OCI-LY1 (cell line): ENCODE measurements at regions not wholly inside any gene's neighbourhood (a gene's known extent, or its start where the extent isn't known, plus 50 kb on each side); places are given as distances from the start of the nearest gene placed in this dataset.

Experiments used
- H2AFZ ChIP-seq: fragments of 200-600 bp; sonication (generic), shearing (Covaris generic); 2 replicates; pipeline ENCODE4 v1.6.0; 2014; ENCODE audit warnings: antibody characterized with exemption, mild to moderate bottlenecking, low read length
- H3F3A ChIP-seq: fragments of 200-600 bp; sonication (generic), shearing (Covaris generic); 2 replicates; pipeline ENCODE4 v1.6.0; 2014; ENCODE audit warnings: mild to moderate bottlenecking, antibody characterized with exemption, low read length, moderate library complexity; ENCODE audit not compliant: insufficient read depth
- H3K27ac ChIP-seq: fragments of 200-600 bp; sonication (generic); 2 replicates; pipeline ENCODE4 v1.5.1; 2014; ENCODE audit warnings: low read length, mixed run types, mild to moderate bottlenecking, low read depth; ENCODE audit not compliant: poor library complexity, severe bottlenecking
- H3K27me3 ChIP-seq: fragments of 200-600 bp; sonication (generic); 2 replicates; pipeline ENCODE4 v1.6.0; 2014; ENCODE audit warnings: antibody characterized with exemption, mild to moderate bottlenecking, low read length, moderate library complexity; ENCODE audit not compliant: insufficient read depth
- H3K36me3 ChIP-seq: fragments of 200-600 bp; sonication (generic); 2 replicates; pipeline ENCODE4 v1.6.1; 2014; ENCODE audit warnings: mild to moderate bottlenecking, antibody characterized with exemption, low read length, moderate library complexity, mixed read lengths; ENCODE audit not compliant: insufficient read depth
- H3K4me1 ChIP-seq: fragments of 200-600 bp; sonication (generic); 2 replicates; pipeline ENCODE4 v1.5.1; 2014; ENCODE audit warnings: mild to moderate bottlenecking, low read length, moderate library complexity; ENCODE audit not compliant: insufficient read depth, severe bottlenecking
- H3K4me2 ChIP-seq: fragments of 200-600 bp; sonication (generic), shearing (Covaris generic); 2 replicates; pipeline ENCODE4 v1.6.1; 2014; ENCODE audit warnings: low read length
- H3K4me3 ChIP-seq: fragments of 200-600 bp; sonication (generic); 2 replicates; pipeline ENCODE4 v1.5.1; 2014; ENCODE audit warnings: low read length, low read depth, mild to moderate bottlenecking, mixed read lengths; ENCODE audit not compliant: poor library complexity, severe bottlenecking
- H3K79me2 ChIP-seq: fragments of 200-600 bp; shearing (Covaris generic); 2 replicates; pipeline ENCODE4 v1.6.1; 2016; ENCODE audit warnings: mixed run types, low read length, mixed read lengths; ENCODE audit not compliant: insufficient read depth
- H3K9ac ChIP-seq: fragments of 200-600 bp; sonication (generic), shearing (Covaris generic); 2 replicates; pipeline ENCODE4 v1.6.1; 2014; ENCODE audit warnings: mild to moderate bottlenecking, low read length, mixed read lengths
- H3K9me2 ChIP-seq: fragments of 200-600 bp; sonication (generic), shearing (Covaris generic); 2 replicates; pipeline ENCODE4 v1.6.1; 2014; ENCODE audit warnings: low read depth, mild to moderate bottlenecking, low read length, mixed read lengths
- H3K9me3 ChIP-seq: fragments of 200-600 bp; shearing (Covaris generic); 2 replicates; pipeline ENCODE4 v1.6.1; 2014; ENCODE audit warnings: low read length, mixed read lengths
- H4K20me1 ChIP-seq: fragments of 200-600 bp; sonication (generic), shearing (Covaris generic); 2 replicates; pipeline ENCODE4 v1.6.0; 2016; ENCODE audit warnings: mild to moderate bottlenecking, low read length; ENCODE audit not compliant: insufficient read depth
- EZH2 ChIP-seq: fragments of 200-600 bp; sonication (generic), shearing (Covaris generic); IDR thresholded peaks from 2 replicates; pipeline ENCODE4 v1.8.0; 2017; ENCODE audit warnings: borderline replicate concordance, mixed run types, mild to moderate bottlenecking, antibody characterized with exemption, low read length, moderate library complexity, mixed read lengths
- TF ChIP-seq, protein P1 (sequence below): fragments of 200-600 bp; sonication (generic), shearing (Covaris generic); IDR thresholded peaks from 2 replicates; pipeline ENCODE4 v1.5.1; 2017; ENCODE audit warnings: mild to moderate bottlenecking, antibody characterized with exemption, low read length, moderate library complexity, mixed read lengths

- no peak overlapping the region for H2AFZ ChIP-seq
- H3K27ac ChIP-seq, result no peak overlapping the region
- no peaks in the 10 kb centered on the region for H3K79me2 ChIP-seq
- H3K9me2 ChIP-seq, result no peaks in the 10 kb centered on the region
- H3K36me3 ChIP-seq, result no peaks in the 10 kb centered on the region
- no peak overlapping the region for H3K4me3 ChIP-seq
- no peaks in the 10 kb centered on the region for H3K9me3 ChIP-seq
- H4K20me1 ChIP-seq, result no peaks in the 10 kb centered on the region
- TF ChIP-seq, protein P1, sequence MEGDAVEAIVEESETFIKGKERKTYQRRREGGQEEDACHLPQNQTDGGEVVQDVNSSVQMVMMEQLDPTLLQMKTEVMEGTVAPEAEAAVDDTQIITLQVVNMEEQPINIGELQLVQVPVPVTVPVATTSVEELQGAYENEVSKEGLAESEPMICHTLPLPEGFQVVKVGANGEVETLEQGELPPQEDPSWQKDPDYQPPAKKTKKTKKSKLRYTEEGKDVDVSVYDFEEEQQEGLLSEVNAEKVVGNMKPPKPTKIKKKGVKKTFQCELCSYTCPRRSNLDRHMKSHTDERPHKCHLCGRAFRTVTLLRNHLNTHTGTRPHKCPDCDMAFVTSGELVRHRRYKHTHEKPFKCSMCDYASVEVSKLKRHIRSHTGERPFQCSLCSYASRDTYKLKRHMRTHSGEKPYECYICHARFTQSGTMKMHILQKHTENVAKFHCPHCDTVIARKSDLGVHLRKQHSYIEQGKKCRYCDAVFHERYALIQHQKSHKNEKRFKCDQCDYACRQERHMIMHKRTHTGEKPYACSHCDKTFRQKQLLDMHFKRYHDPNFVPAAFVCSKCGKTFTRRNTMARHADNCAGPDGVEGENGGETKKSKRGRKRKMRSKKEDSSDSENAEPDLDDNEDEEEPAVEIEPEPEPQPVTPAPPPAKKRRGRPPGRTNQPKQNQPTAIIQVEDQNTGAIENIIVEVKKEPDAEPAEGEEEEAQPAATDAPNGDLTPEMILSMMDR, result no peak
- no peak for TF ChIP-seq EZH2
- H3F3A ChIP-seq, result no peaks in the 10 kb centered on the region
- no peak overlapping the region for H3K9ac ChIP-seq
- no peak overlapping the region for H3K4me2 ChIP-seq
- H3K4me1 ChIP-seq, result no peaks in the 10 kb centered on the region
- no peaks in the 10 kb centered on the region for H3K27me3 ChIP-seq
These were observed 341.2 kb downstream of the ZNF521 start for GRCh38 chr18:25010623-25011374.
